LNCaP clone FGC (cell line): ENCODE measurements at regions not wholly inside any gene's neighbourhood (a gene's known extent, or its start where the extent isn't known, plus 50 kb on each side); places are given as distances from the start of the nearest gene placed in this dataset.
"Not testable (repeated sequence)": the region's sequence is repeated elsewhere in the genome, so short reads cannot be mapped to it uniquely, and the experiment has no call there.

ENCODE experiments used
- DNase-seq: peaks from one replicate; pipeline ENCODE4 v3.0.0-alpha.2; 2011; ENCODE audit warnings: low read depth
- H3K4me3 ChIP-seq: 2 replicates; pipeline ENCODE4 v1.5.1; 2011; ENCODE audit warnings: mild to moderate bottlenecking, low read depth, low read length, control low read depth
- CTCF ChIP-seq: IDR thresholded peaks from 2 replicates; pipeline ENCODE4 v1.5.1; 2012; ENCODE audit warnings: mild to moderate bottlenecking; ENCODE audit not compliant: control insufficient read depth, insufficient read depth; ENCODE audit errors: extremely low read depth

GRCh38 chr1:221549815-221550214, 192.1 kb downstream of the DUSP10 start:
- H3K4me3 ChIP-seq: no peak overlapping the region
- no peak for TF ChIP-seq CTCF

GRCh38 chr1:221552792-221553191, 189.1 kb downstream of the DUSP10 start:
- not testable (repeated sequence) for DNase-seq, H3K4me3 ChIP-seq

More at GRCh38 chr1:221549815-221550214, 192.1 kb downstream of the DUSP10 start:
- no peak for DNase-seq

- no peak for TF ChIP-seq CTCF
- no peak overlapping the region for H3K4me3 ChIP-seq
- DNase-seq: no peak
Observed at GRCh38 chr1:221555689-221556433, 186.0 kb downstream of the DUSP10 start.

- no peak for TF ChIP-seq CTCF
- DNase-seq: no peak
- H3K4me3 ChIP-seq: no peak overlapping the region
Observed at GRCh38 chr1:221556435-221556834, 185.5 kb downstream of the DUSP10 start.

- peak; percentile 34 for DNase-seq
- no peak overlapping the region for H3K4me3 ChIP-seq
- TF ChIP-seq CTCF: no peak
Observed at GRCh38 chr1:221557013-221557412, 184.9 kb downstream of the DUSP10 start.

GRCh38 chr1:221558396-221558795, 183.5 kb downstream of the DUSP10 start:
- no peak for TF ChIP-seq CTCF
- no peak for DNase-seq
- no peak overlapping the region for H3K4me3 ChIP-seq

- DNase-seq: no peak
- TF ChIP-seq CTCF: no peak
- H3K4me3 ChIP-seq: no peak overlapping the region
Observed at GRCh38 chr1:221559911-221560310, 182.0 kb downstream of the DUSP10 start.
